H1 (cell line): ENCODE measurements at regions not wholly inside any gene's neighbourhood (a gene's known extent, or its start where the extent isn't known, plus 50 kb on each side); places are given as distances from the start of the nearest gene placed in this dataset.

Experiments
- CTCF ChIP-seq, 3 experiments: IDR thresholded peaks; 1 replicate in 2 of 3; 2 replicates in 1 of 3; pipeline versions ENCODE4 v1.5.1 to v1.6.1; 2011; ENCODE audit warnings: low read length in 3 of 3, mild to moderate bottlenecking in 3 of 3, inconsistent platforms in 2 of 3, low read depth in 1 of 3, moderate library complexity in 1 of 3; ENCODE audit not compliant: insufficient read depth in 1 of 3; ENCODE audit errors: control extremely low read depth in 1 of 3
- SIRT6 ChIP-seq: IDR thresholded peaks from one replicate; pipeline ENCODE4 v1.7.1; 2012; ENCODE audit warnings: low read length, inconsistent platforms

GRCh38 chr3:5430701-5431100 is 243.2 kb downstream of the EDEM1 start:
- no peak for TF ChIP-seq SIRT6
- TF ChIP-seq CTCF (IDR thresholded peaks at IDR 0.05; ENCODE audit: control extremely low read depth in 1 of 3, insufficient read depth in 1 of 3, low read depth in 1 of 3, low read length in 3 of 3): no peak
